HEK293T (cell line): ENCODE measurements at regions not wholly inside any gene's neighbourhood (a gene's known extent, or its start where the extent isn't known, plus 50 kb on each side); places are given as distances from the start of the nearest gene placed in this dataset.

Experiments
- CTCF ChIA-PET: fragments of 350-600 bp; formaldehyde crosslinking; extraction: SDS; loops from one replicate; lab custom pipeline; 2021; ENCODE audit warnings: antibody characterized with exemption, inconsistent platforms; lab: Yijun Ruan, JAX
- POLR2A ChIA-PET: fragments of 350-600 bp; formaldehyde crosslinking; extraction: SDS; loops from one replicate; lab custom pipeline; 2020; ENCODE audit warnings: antibody characterized with exemption, inconsistent platforms; lab: Yijun Ruan, JAX
- DNase-seq: peaks from one replicate; pipeline ENCODE4 v3.0.0; 2012; ENCODE audit warnings: mixed read lengths; ENCODE audit errors: extremely low spot score
- ELF4 ChIP-seq: fragments of 450-650 bp; IDR thresholded peaks from 2 replicates; pipeline ENCODE4 v1.6.1; 2017; ENCODE audit warnings: antibody characterized with exemption
- FOXM1 ChIP-seq: fragments of 450-650 bp; IDR thresholded peaks from 2 replicates; pipeline ENCODE4 v1.6.1; 2017; ENCODE audit warnings: mild to moderate bottlenecking, borderline replicate concordance
- L3MBTL2 ChIP-seq: fragments of 450-650 bp; conservative IDR thresholded peaks from 2 replicates; pipeline ENCODE4 v1.6.1; 2016; ENCODE audit warnings: mild to moderate bottlenecking
- PKNOX1 ChIP-seq: fragments of 450-650 bp; IDR thresholded peaks from 2 replicates; pipeline ENCODE4 v1.6.1; 2016
- SUZ12 ChIP-seq: fragments of 450-650 bp; IDR thresholded peaks from 2 replicates; pipeline ENCODE4 v1.6.1; 2016; ENCODE audit warnings: mild to moderate bottlenecking
- ZNF384 ChIP-seq: fragments of 450-650 bp; IDR thresholded peaks from 2 replicates; pipeline ENCODE4 v1.6.1; 2016

GRCh38 chr13:78709028-78709427 lies 50.1 kb upstream of the OBI1 start:
- ChIA-PET POLR2A (no interaction called here), CTCF (no interaction called here)
- TF ChIP-seq ELF4, result no peak
- TF ChIP-seq ZNF384, result no peak
- TF ChIP-seq FOXM1, result no peak
- no peak for TF ChIP-seq PKNOX1
- no peak for TF ChIP-seq L3MBTL2
- no peak for TF ChIP-seq SUZ12
- no peak for DNase-seq
